ENCODE measurements at regions not wholly inside any gene's neighbourhood (a gene's known extent, or its start where the extent isn't known, plus 50 kb on each side); places are given as distances from the start of the nearest gene placed in this dataset.

- TF ChIP-seq ZNF8 (CRISPR knock-in tag; IDR thresholded peaks at IDR 0.05) (no peak), ZC3H10 (CRISPR knock-in tag; IDR thresholded peaks at IDR 0.05) (no peak), GLIS3 (CRISPR knock-in tag; IDR thresholded peaks at IDR 0.05) (no peak), ZFP3 (CRISPR knock-in tag; IDR thresholded peaks at IDR 0.05) (no peak), RARB (CRISPR knock-in tag; IDR thresholded peaks at IDR 0.05) (no peak), ARNTL (CRISPR knock-in tag; IDR thresholded peaks at IDR 0.05; ENCODE audit: borderline replicate concordance, low read depth) (no peak), PPARA (CRISPR knock-in tag; IDR thresholded peaks at IDR 0.05; ENCODE audit: borderline replicate concordance) (no peak), CREB5 (CRISPR knock-in tag; IDR thresholded peaks at IDR 0.05; ENCODE audit: low read depth) (no peak), TCF4 (CRISPR knock-in tag; IDR thresholded peaks at IDR 0.05; ENCODE audit: borderline replicate concordance) (no peak), POU6F1 (CRISPR knock-in tag; IDR thresholded peaks at IDR 0.05; ENCODE audit: borderline replicate concordance, low read depth) (no peak), TSHZ2 (CRISPR knock-in tag; IDR thresholded peaks at IDR 0.05) (no peak)
These were observed 949.7 kb upstream of the RBFOX1 start for GRCh38 chr16:6382924-6383459.

GRCh38 chr16:6381896-6382295 lies 950.7 kb upstream of the RBFOX1 start:
- no peak for TF ChIP-seq ZNF8 (CRISPR knock-in tag; IDR thresholded peaks at IDR 0.05)
- no peak for ATAC-seq

More at GRCh38 chr16:6382924-6383459, 949.7 kb upstream of the RBFOX1 start:
- ATAC-seq, result no peak

- TF ChIP-seq CREB5 (CRISPR knock-in tag; IDR thresholded peaks at IDR 0.05; ENCODE audit: low read depth) (no peak), TOX (CRISPR knock-in tag; IDR thresholded peaks at IDR 0.05; ENCODE audit: borderline replicate concordance) (no peak), ZNF8 (CRISPR knock-in tag; IDR thresholded peaks at IDR 0.05) (no peak), ZFP3 (CRISPR knock-in tag; IDR thresholded peaks at IDR 0.05) (no peak), GLIS3 (CRISPR knock-in tag; IDR thresholded peaks at IDR 0.05) (no peak), ZNF70 (CRISPR knock-in tag; IDR thresholded peaks at IDR 0.05) (no peak), CSRNP3 (CRISPR knock-in tag; IDR thresholded peaks at IDR 0.05) (no peak)
- no peak for ATAC-seq
These were observed 954.7 kb upstream of the RBFOX1 start for GRCh38 chr16:6377956-6378355.

GRCh38 chr16:6375465-6376075 lies 957.1 kb upstream of the RBFOX1 start:
- TF ChIP-seq ZC3H10 (CRISPR knock-in tag; IDR thresholded peaks at IDR 0.05) (no peak), ZNF8 (CRISPR knock-in tag; IDR thresholded peaks at IDR 0.05) (peak; percentile 55; the same call in 1 of the 2 replicates), RARB (CRISPR knock-in tag; IDR thresholded peaks at IDR 0.05) (no peak), TSHZ2 (CRISPR knock-in tag; IDR thresholded peaks at IDR 0.05) (no peak), ARNTL (CRISPR knock-in tag; IDR thresholded peaks at IDR 0.05; ENCODE audit: borderline replicate concordance, low read depth) (no peak), ESRRG (CRISPR knock-in tag; IDR thresholded peaks at IDR 0.05) (no peak), SNAI2 (CRISPR knock-in tag; IDR thresholded peaks at IDR 0.05) (no peak), ISL1 (CRISPR knock-in tag; IDR thresholded peaks at IDR 0.05) (no peak), OSR1 (CRISPR knock-in tag; IDR thresholded peaks at IDR 0.05) (no peak), TCF4 (CRISPR knock-in tag; IDR thresholded peaks at IDR 0.05; ENCODE audit: borderline replicate concordance) (peak; percentile 60; the same call in 1 of the 2 replicates), POU6F1 (CRISPR knock-in tag; IDR thresholded peaks at IDR 0.05; ENCODE audit: borderline replicate concordance, low read depth) (no peak), PPARA (CRISPR knock-in tag; IDR thresholded peaks at IDR 0.05; ENCODE audit: borderline replicate concordance) (no peak), TOX (CRISPR knock-in tag; IDR thresholded peaks at IDR 0.05; ENCODE audit: borderline replicate concordance) (no peak), CSDC2 (CRISPR knock-in tag; IDR thresholded peaks at IDR 0.05) (no peak)
- ATAC-seq, result no peak

All from SK-N-SH treated with all-trans-retinoic acid at 6 μM for 48 hours (cell line).